Activated CD4-positive, alpha-beta T cell treated with anti-CD3 and anti-CD28 coated beads for 24 hours (primary cell): ENCODE measurements at regions not wholly inside any gene's neighbourhood (a gene's known extent, or its start where the extent isn't known, plus 50 kb on each side); places are given as distances from the start of the nearest gene placed in this dataset.

Experiments
- DNase-seq, 2 donors: peaks; one replicate each; pipeline ENCODE4 v3.0.0-alpha.2; 2020; ENCODE audit warnings: low read depth in 2 of 2

DNA sequence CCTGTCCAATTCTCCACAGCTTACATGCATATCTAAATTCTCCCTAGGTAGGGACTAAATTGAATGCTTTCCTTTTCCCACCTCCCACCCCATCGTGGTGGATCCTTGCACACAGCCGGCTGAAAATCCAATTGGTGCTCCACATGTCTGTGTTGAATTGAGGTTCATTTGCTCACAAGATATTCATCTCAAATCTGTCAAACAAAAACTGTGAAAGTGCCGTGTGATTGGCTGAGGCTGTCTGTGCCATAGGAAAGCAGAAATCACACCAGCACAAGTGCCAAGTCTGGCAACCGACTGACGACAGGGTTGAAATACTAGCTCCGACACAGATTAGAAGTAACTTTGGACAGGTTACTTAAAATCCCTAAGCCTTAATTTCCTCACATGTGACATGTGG is 823.3 kb downstream of the TDRD15 start:
- no peak for DNase-seq

- no peak for DNase-seq
Observed at GRCh38 chr2:21966139-21966538, 842.4 kb downstream of the TDRD15 start.

GRCh38 chr2:21970971-21971370 is 847.2 kb downstream of the TDRD15 start:
- no peak for DNase-seq

DNA sequence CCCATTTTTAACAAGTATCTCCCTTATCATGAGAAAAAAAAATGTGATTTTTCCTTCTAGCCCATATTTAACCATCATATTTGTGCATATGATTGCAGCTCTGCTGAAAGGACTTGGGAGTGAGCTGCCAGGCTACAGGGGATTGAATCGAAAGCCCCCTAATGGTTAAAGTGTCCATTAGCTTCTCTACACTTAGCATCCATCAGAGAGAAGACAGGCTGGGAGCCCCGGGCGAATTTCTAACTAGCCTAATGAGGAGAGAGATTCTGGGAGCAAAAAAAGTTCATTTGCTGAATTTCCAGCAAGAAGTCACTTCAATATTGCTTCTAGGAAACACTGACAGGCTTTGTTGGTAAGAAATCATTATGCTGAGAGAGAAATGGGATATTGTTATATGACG is 848.8 kb downstream of the TDRD15 start:
- DNase-seq = no peak

DNA sequence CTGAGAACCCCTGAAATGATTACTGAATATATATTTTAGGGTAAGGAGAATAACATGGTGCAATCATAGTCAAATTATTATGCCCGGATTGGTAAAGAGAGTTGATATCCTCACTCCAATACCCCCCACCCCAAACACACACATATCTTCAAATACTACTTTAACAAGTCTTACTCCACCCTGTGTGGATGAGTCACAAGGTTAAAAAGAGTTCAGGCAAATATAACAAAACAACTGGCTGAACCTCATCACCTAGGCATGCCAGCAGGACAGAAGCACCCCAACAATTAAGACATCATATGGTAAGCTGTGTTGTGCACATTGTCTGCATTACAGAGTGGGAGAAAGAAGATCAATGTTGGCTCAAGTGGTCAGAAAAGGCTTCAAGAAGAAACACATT is 857.4 kb downstream of the TDRD15 start:
- no peak for DNase-seq

DNA sequence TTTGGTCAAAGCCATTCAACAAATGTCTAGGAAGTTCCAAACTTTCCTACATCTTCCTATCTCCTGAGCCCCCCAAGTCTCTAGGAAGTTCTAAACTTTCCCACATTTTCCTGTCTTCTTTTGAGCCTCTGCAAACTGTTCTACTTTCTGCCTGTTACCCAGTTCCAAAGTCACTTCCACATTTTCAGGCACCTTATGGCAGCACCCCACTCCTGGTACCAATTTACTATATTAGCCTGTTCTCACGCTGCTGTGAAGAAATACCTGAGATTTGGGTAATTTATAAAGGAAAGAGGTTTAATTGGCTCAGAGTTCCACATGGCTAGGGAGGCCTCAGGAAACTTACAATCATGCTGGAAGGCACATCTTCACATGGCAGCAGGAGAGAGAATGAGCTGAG is 869.2 kb downstream of the TDRD15 start:
- no peak for DNase-seq

DNA sequence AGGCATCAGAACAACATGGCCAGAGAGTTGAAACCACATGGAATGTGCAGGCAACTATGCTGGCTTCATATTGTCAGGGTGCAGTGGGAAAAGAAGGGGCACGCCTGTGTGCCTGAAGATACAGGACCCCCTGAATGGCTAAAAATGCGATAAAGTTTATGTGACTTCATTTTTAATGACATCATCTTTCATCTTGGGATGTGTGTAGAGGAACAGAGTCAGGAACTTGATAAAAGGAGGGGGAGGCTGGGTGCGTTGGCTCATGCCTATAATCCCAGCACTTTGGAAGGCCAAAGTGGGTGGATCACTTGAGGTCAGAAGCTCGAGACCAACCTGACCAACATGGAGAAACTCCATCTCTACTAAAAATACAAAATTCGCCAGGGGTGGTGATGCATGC is 872.6 kb downstream of the TDRD15 start:
- no peak for DNase-seq

DNA sequence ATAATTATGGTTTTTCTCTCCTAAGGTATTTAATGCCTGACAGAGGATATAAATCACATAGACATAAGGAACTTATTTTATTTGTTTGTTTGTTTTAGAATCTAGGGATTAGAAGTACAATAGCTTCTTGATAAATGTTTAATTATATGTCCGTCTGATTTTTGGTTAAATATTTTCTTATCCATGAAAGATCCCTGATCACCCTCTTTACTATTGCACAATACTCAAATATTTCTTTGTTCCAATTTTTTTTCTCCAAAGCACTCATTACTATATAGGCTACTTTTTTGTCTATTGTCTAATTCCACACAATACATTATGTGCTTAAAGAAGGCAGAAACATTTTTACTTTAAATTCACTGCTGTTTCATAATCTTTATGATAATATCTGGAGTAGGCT is 875.8 kb downstream of the TDRD15 start:
- no peak for DNase-seq

- no peak for DNase-seq
Observed at GRCh38 chr2:22002066-22002465, 878.3 kb downstream of the TDRD15 start.

DNA sequence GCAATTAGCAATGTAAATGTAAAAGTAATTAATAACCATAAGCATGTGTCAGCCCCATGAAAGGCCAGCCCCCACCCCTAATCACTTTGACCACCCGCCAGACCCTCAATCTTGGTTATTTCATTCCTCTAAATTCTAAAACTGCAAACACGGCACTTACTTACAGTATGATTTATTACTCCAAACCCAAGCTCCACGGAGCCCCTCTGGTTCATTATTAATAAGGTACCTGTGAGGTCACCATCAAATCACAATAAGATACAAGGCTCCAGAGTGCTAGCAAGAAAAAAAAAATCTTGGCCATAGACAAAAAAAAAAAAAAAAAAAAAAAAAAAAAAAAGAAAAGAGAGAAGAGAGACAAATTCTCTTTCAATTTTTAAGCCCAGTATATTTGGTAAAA is 879.5 kb downstream of the TDRD15 start:
- no peak for DNase-seq

DNA sequence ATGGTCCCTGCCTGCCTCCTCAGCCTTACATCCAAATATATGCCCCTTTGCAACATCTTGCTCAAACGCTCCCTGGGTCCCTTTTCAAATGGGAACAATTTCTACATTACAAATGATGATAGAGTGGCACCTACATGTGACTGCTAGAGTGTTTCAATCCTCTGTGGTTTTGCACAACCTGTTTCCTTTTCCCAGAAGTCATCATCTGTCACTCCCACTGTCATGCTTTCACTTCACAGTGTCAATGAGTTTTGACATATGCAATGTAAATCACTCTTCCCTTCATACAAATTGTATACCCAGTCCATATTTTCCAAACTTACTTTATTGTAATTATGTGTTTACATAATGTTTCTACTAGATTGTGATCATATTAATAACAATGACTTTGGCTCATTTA is 887.3 kb downstream of the TDRD15 start:
- DNase-seq = no peak

DNA sequence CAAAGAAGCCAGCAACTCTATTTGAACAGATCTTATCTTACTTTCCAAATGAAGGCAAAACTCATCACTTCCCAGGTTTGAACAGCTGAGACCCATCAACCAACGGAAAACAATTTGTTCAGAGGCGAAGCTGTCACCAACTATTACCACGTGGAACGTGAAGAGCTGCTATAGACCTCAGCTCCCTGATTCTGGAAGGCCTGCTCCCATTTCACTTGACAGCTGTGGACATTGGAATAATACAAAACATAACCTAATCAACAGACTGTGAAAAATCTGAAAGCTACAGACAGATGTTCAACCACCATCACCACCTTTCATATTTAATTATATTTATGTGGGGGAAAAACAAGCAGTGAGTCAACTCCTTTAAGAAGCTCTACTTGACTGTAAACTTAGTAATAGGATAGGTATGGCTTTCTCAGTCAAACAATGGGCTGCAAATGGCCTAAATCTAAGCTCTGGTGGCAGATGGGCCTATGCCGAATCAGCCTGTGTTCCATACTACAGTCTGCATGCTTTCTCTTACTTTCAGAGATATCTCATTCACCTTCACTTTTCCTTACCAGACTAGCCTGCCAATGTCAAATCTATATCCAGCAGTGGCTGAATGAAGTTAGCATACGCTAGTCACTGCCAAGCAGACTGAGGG is 896.4 kb downstream of the TDRD15 start:
- no peak for DNase-seq

DNA sequence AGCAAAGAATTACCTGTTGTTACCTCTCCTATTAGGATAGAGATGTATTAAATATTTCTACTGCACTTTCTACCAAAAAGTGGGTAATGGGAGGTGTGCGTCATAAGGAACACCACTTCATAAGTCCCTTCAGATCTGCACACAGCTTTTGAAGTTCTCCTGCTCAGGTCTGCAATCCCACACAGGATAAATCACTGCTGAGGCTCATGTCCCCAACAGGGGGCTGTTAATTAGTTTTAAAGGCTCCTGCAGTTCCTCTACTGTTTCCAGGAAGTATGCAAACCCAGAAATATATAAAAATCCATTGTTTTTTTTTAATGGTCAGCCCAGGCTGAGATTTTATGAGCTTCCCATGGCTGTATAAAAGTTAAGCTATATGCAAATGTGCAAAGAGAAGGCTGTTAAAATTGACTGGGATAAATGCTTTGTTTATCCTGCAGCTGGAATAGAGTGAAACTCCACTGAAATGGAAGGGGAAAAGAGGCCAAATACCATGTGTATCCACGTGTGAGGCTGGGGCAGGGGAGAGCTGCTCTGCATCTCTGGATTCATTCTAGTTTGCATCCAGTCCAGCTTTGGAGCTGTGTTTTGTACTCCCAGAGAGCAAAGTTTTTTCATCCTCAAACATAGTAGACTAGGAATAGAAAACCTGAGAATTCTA is 903.7 kb downstream of the TDRD15 start:
- DNase-seq = no peak

DNA sequence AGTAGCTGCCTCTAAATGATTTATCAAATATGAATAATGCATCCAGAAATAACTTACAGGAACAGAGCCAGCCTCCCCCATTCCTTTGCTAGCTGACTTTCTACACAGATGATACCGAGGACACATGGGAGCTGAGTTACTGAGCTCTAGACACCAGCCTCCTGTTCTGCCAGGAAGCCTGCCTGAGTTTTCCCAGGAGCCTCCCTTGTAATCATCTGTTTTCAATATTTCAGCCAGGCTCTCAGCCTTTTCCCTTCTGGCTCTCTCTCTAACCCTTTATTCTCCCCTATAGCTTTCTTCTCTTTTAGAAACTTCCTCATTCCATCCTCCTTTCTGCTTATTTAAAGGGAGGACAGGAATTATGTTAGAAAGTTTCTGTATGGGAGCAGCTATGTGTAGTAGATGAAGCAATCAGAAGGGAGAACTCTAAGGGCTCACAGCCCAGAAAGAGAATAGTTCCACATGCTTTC is 911.6 kb downstream of the TDRD15 start:
- DNase-seq = no peak

GRCh38 chr2:22037274-22037673 is 913.5 kb downstream of the TDRD15 start:
- DNase-seq = no peak

GRCh38 chr2:22043784-22044183 is 920.0 kb downstream of the TDRD15 start:
- DNase-seq = no peak

DNA sequence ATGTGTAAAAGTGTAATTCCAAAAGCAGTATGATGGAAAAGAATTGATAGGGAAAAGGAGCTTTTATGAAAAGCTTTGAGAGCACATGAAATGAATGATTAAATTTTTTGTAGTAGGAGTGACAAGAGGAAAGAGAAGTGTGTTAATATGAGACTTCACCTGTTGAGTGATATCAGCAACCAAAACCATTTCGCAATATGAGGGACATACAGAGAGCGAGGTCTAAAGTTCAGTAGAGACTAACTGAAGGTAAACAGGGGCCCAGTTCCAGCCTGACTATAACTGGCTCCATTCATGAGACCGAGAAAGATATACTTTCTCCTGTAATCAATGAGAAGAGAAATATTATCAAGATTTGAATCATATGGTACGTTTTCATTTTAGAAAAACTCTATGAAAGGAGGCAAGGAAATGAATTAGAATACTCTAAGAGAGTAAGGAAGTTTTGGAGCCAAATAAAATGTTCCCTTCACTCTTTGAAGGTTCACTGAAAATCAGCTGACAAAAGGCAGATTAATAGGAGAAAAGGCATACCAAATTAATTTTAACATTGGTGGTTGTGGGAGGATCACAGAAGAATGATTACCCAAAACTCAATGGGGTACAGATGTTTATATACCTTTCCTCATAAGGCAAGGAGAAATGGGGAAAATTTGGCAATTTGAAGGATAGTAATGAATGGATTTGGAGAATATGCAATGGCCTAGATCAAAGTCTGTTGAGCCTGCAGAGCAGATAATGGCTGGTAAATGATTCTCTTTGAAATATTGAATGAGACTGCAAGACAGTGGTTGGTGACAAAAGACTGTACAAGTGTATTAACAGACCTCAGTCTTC is 932.2 kb downstream of the TDRD15 start:
- DNase-seq = no peak

- no peak for DNase-seq
Observed at GRCh38 chr2:22056621-22057132, 932.9 kb downstream of the TDRD15 start.

GRCh38 chr2:22062679-22063078 is 938.9 kb downstream of the TDRD15 start:
- DNase-seq = no peak

GRCh38 chr2:22076454-22076853 is 952.7 kb downstream of the TDRD15 start:
- DNase-seq = no peak

- DNase-seq = no peak
Observed at GRCh38 chr2:22078701-22079100, 954.9 kb downstream of the TDRD15 start.

DNA sequence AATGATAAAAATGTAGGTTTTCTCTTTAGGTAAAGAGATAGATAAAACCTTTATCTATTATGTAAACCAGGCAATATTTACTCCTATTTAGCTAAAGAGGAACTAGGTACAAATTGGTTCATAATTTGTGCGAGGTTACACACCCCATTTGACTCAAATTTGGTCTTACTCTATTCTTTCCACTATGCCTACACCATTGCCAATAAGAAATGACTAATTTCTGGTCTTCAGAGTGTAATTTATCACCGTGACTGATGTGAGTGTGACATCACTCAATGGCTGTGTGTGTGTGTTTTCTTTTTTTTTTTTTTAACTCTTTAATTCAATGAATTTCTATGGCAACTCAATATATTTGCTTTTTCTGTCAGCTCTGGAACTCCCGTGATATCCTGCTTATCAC is 955.8 kb downstream of the TDRD15 start:
- DNase-seq = no peak

- DNase-seq = no peak
Observed at GRCh38 chr2:22086726-22087125, 963.0 kb downstream of the TDRD15 start.
